A549 (cell line): ENCODE measurements at regions not wholly inside any gene's neighbourhood (a gene's known extent, or its start where the extent isn't known, plus 50 kb on each side); places are given as distances from the start of the nearest gene placed in this dataset.

Experiments
- ATAC-seq, 2 experiments: fragments of 200-7000 bp in 1 of 2; fragments of >200 bp in 1 of 2; cut with Nextera tagmentation in 1 of 2; cut with Tn5 transposase in 1 of 2; 3 replicates each; pipeline versions ENCODE4 v1.8.0 to v1.9.1; 2018 to 2020; ENCODE audit warnings: mild to moderate bottlenecking in 1 of 2, moderate library complexity in 1 of 2
- CTCF ChIA-PET: fragments of 300-600 bp; sonication (Branson Sonifier 250); formaldehyde crosslinking; extraction: SDS; loops from one replicate; lab custom pipeline; 2021; ENCODE audit warnings: antibody characterized with exemption, inconsistent platforms; lab: Yijun Ruan, JAX
- POLR2A ChIA-PET: fragments of 350-600 bp; formaldehyde crosslinking; extraction: SDS; loops from one replicate; lab custom pipeline; 2021; ENCODE audit warnings: antibody characterized with exemption, inconsistent platforms; lab: Yijun Ruan, JAX
- DNase-seq, 2 experiments: peaks; one replicate each; pipeline versions ENCODE4 v3.0.0 to v3.0.0-alpha.2; 2011 to 2016; ENCODE audit warnings: low read depth in 1 of 2, low spot score in 1 of 2
- FAIRE-seq: peaks from 2 replicates; lab custom pipeline; 2011; peaks lifted over from hg19 to GRCh38; lab: Jason Lieb, UNC
- H3K27ac ChIP-seq, 2 experiments: fragments of >200 bp; sonication (Bioruptor Twin); formaldehyde crosslinking; 3 replicates each; pipeline ENCODE4 v1.5.1; 2016 to 2017
- H3K4me1 ChIP-seq: fragments of >200 bp; sonication (Bioruptor Twin); formaldehyde crosslinking; 3 replicates; pipeline ENCODE4 v1.6.1; 2016
- H3K4me2 ChIP-seq: fragments of >200 bp; sonication (Bioruptor Twin); formaldehyde crosslinking; 3 replicates; pipeline ENCODE4 v1.6.1; 2016
- H3K4me3 ChIP-seq: fragments of >200 bp; sonication (Bioruptor Twin); formaldehyde crosslinking; 3 replicates; pipeline ENCODE4 v1.5.1; 2016
- H3K9me3 ChIP-seq: fragments of >200 bp; sonication (Bioruptor Twin); formaldehyde crosslinking; 3 replicates; pipeline ENCODE4 v1.6.1; 2016
- ATOH8 ChIP-seq: fragments of 250-450 bp; sonication (Bioruptor Pico); IDR thresholded peaks from 2 replicates; pipeline ENCODE4 v1.5.0; 2020; ENCODE audit warnings: low read depth, mild to moderate bottlenecking, moderate library complexity
- CHD2 ChIP-seq: fragments of 150-350 bp; IDR thresholded peaks from 2 replicates; pipeline ENCODE4 v1.6.1; 2014; ENCODE audit warnings: low read length; ENCODE audit not compliant: partially characterized antibody
- CHD4 ChIP-seq: fragments of 200-600 bp; sonication (generic); IDR thresholded peaks from 2 replicates; pipeline ENCODE4 v1.6.1; 2016; ENCODE audit warnings: antibody characterized with exemption, mild to moderate bottlenecking, borderline replicate concordance
- EP300 ChIP-seq, 2 experiments: fragments of >200 bp; sonication (Bioruptor Twin); formaldehyde crosslinking; IDR thresholded peaks; 2 replicates in 1 of 2; 3 replicates in 1 of 2; pipeline ENCODE4 v1.6.1; 2016 to 2017
- FOSB ChIP-seq: fragments of 250-450 bp; sonication (Bioruptor Pico); IDR thresholded peaks from 2 replicates; pipeline ENCODE4 v1.5.0; 2020; ENCODE audit warnings: mild to moderate bottlenecking, moderate library complexity
- FOSL2 ChIP-seq, 2 experiments: fragments of 450-650 bp in 1 of 2; fragments of >200 bp in 1 of 2; sonication (Bioruptor Twin) in 1 of 2; formaldehyde crosslinking; IDR thresholded peaks; 2 replicates each; pipeline versions ENCODE4 v1.5.0 to v1.6.1; 2016 to 2020; ENCODE audit warnings: mild to moderate bottlenecking in 1 of 2, moderate library complexity in 1 of 2
- HDAC2 ChIP-seq: fragments of 200-600 bp; sonication (generic); IDR thresholded peaks from 2 replicates; pipeline ENCODE4 v1.6.1; 2016
- HES2 ChIP-seq: fragments of >200 bp; sonication (Bioruptor Twin); formaldehyde crosslinking; IDR thresholded peaks from 2 replicates; pipeline ENCODE4 v1.6.1; 2016
- HOXA7 ChIP-seq: fragments of 250-450 bp; sonication (Bioruptor Pico); IDR thresholded peaks from 2 replicates; pipeline ENCODE4 v1.5.0; 2020; ENCODE audit warnings: mild to moderate bottlenecking, moderate library complexity
- HOXB5 ChIP-seq: fragments of 250-450 bp; sonication (Bioruptor Pico); IDR thresholded peaks from 2 replicates; pipeline ENCODE4 v1.5.0; 2020; ENCODE audit warnings: mild to moderate bottlenecking, moderate library complexity
- JUN ChIP-seq, 2 experiments: fragments of >200 bp; sonication (Bioruptor Twin); formaldehyde crosslinking; IDR thresholded peaks; 2 replicates in 1 of 2; 3 replicates in 1 of 2; pipeline ENCODE4 v1.6.1; 2016 to 2017
- KDM1A ChIP-seq: fragments of 200-600 bp; sonication (generic); IDR thresholded peaks from 2 replicates; pipeline ENCODE4 v1.6.1; 2016; ENCODE audit warnings: low read depth, mild to moderate bottlenecking
- MAX ChIP-seq: IDR thresholded peaks from 2 replicates; pipeline ENCODE4 v1.6.1; 2012
- NFE2L2 ChIP-seq: fragments of 150-350 bp; conservative IDR thresholded peaks from 2 replicates; pipeline ENCODE4 v1.6.1; 2014; ENCODE audit warnings: low read length
- NR3C1 ChIP-seq: fragments of >200 bp; sonication (Bioruptor Twin); formaldehyde crosslinking; IDR thresholded peaks from 3 replicates; pipeline ENCODE4 v1.6.1; 2017
- PHF8 ChIP-seq: fragments of 200-600 bp; sonication (generic); IDR thresholded peaks from 2 replicates; pipeline ENCODE4 v1.6.1; 2016; ENCODE audit warnings: low read depth, mild to moderate bottlenecking, antibody characterized with exemption, moderate library complexity, borderline replicate concordance
- POLR2A ChIP-seq: IDR thresholded peaks from 2 replicates; pipeline ENCODE4 v1.6.1; 2012; ENCODE audit warnings: mild to moderate bottlenecking, low read length
- RAD21 ChIP-seq, 2 experiments: fragments of >200 bp in 1 of 2; sonication (Bioruptor Twin) in 1 of 2; formaldehyde crosslinking in 1 of 2; IDR thresholded peaks in 1 of 2; conservative IDR thresholded peaks in 1 of 2; 2 replicates in 1 of 2; 3 replicates in 1 of 2; pipeline ENCODE4 v1.6.1; 2012 to 2018; ENCODE audit warnings: inconsistent platforms in 1 of 2
- RCOR1 ChIP-seq: fragments of 150-350 bp; IDR thresholded peaks from 2 replicates; pipeline ENCODE4 v1.6.1; 2014; ENCODE audit warnings: antibody characterized with exemption, low read length, low read depth
- RFX5 ChIP-seq: fragments of 450-650 bp; IDR thresholded peaks from 2 replicates; pipeline ENCODE4 v1.7.1; 2014; ENCODE audit warnings: antibody characterized with exemption, mild to moderate bottlenecking, moderate library complexity
- SMC3 ChIP-seq: fragments of >200 bp; sonication (Bioruptor Twin); formaldehyde crosslinking; IDR thresholded peaks from 3 replicates; pipeline ENCODE4 v1.6.1; 2018; ENCODE audit warnings: inconsistent platforms
- SREBF2 ChIP-seq: fragments of 450-650 bp; IDR thresholded peaks from 2 replicates; pipeline ENCODE4 v1.6.1; 2014; ENCODE audit warnings: mild to moderate bottlenecking, moderate library complexity
- TFCP2L1 ChIP-seq: fragments of 250-450 bp; sonication (Bioruptor Pico); IDR thresholded peaks from 2 replicates; pipeline ENCODE4 v1.5.0; 2021; ENCODE audit warnings: mild to moderate bottlenecking
- ZFP36 ChIP-seq: fragments of 450-650 bp; IDR thresholded peaks from 2 replicates; pipeline ENCODE4 v1.6.1; 2014; ENCODE audit warnings: borderline replicate concordance; ENCODE audit not compliant: partially characterized antibody
- ZNF302 ChIP-seq: fragments of 250-450 bp; sonication (Bioruptor Pico); IDR thresholded peaks from 2 replicates; pipeline ENCODE4 v1.9.0; 2021; ENCODE audit warnings: inconsistent platforms, mild to moderate bottlenecking, moderate library complexity
- WGBS: methylation state at CpG from one replicate; pipeline ENCODE4 v1.1.6; 2017; ENCODE audit errors: missing lambda C conversion rate; 5-methylcytosine and 5-hydroxymethylcytosine counted together
- TF ChIP-seq, protein P1 (sequence below): IDR thresholded peaks from 2 replicates; pipeline ENCODE4 v1.6.1; 2012
- TF ChIP-seq, protein P2 (sequence below): IDR thresholded peaks from 2 replicates; pipeline ENCODE4 v1.6.1; 2012; ENCODE audit warnings: low read depth, borderline replicate concordance
- TF ChIP-seq, protein P3 (sequence below): fragments of >200 bp; sonication (Bioruptor Twin); formaldehyde crosslinking; IDR thresholded peaks from 3 replicates; pipeline ENCODE4 v1.5.1; 2016

DNA sequence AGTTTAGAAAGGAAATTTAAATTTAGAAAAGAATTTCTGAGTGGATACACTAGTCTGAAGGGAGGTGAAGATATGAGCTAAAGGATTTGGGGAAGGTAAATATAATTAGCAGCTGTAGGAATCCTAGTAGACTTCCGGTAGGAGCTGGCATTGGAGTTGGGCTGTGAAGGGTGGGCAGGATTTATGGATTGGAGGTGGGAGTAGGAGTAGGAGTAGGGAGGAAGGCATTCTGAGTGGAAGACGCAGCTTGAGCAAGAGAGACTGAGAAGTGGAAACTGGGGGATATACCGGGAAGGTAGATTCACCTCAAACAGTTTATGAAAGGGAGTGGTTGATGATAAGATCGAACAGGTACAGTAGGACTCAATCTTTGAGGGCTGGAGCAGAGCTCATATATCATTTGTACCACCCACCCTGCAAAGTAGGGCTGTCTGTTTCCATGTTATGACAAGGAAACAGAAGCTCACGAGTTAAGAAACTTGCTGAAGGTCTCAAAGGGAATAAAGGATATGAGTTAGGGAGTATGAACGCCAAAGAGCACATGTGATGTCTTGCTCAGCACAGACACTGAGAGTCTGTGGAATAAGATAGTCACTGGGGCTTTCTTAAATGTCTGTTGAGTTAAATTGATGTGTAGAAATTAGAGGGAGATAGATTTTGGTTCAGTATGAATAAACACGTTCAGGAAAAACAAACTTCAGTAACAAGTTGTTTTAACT, 81.6 kb downstream of the RPS24 start (continued):
- TF ChIP-seq HDAC2: no peak
- TF ChIP-seq HOXB5: no peak
- no peak for TF ChIP-seq RFX5

DNA sequence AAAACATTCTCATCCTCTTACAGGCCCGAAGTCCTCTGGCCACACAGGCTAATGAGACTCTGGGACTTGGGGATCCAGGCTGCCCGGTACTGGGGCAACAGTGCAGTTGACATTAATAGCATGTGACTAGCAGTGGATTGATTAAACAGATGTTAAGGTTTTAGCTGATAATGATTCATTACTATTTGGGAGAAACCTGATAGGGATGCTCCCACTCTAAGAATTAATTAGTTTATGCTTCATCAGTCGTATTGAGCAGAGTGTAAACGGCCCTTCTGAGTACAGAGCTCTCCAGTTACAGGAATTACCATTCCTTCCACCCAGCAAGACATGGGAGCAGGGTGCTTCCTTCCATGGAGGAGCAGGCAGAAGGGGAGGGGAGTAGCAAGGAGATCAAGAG, 82.7 kb downstream of the RPS24 start:
- CTCF ChIA-PET: no interaction called here
- TF ChIP-seq FOSB (CRISPR knock-in tag) (no peak), RCOR1 (no peak), MAX (no peak), POLR2A (no peak), SMC3 (no peak), FOSL2 (IDR thresholded peaks at IDR 0.05) (no peak), FOSL2 (CRISPR knock-in tag; IDR thresholded peaks at IDR 0.05) (no peak), KDM1A (no peak), ZNF302 (no peak), SREBF2 (no peak), TFCP2L1 (CRISPR knock-in tag) (no peak), CHD4 (no peak), ATOH8 (CRISPR knock-in tag) (no peak), NFE2L2 (no peak), EP300 (IDR thresholded peaks at IDR 0.05) (no peak), RFX5 (no peak), NR3C1 (no peak)
- TF ChIP-seq, protein P1, sequence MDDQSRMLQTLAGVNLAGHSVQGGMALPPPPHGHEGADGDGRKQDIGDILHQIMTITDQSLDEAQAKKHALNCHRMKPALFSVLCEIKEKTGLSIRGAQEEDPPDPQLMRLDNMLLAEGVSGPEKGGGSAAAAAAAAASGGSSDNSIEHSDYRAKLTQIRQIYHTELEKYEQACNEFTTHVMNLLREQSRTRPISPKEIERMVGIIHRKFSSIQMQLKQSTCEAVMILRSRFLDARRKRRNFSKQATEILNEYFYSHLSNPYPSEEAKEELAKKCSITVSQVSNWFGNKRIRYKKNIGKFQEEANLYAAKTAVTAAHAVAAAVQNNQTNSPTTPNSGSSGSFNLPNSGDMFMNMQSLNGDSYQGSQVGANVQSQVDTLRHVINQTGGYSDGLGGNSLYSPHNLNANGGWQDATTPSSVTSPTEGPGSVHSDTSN: no peak
- TF ChIP-seq, protein P2, sequence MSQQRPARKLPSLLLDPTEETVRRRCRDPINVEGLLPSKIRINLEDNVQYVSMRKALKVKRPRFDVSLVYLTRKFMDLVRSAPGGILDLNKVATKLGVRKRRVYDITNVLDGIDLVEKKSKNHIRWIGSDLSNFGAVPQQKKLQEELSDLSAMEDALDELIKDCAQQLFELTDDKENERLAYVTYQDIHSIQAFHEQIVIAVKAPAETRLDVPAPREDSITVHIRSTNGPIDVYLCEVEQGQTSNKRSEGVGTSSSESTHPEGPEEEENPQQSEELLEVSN: no peak
- TF ChIP-seq, protein P3, sequence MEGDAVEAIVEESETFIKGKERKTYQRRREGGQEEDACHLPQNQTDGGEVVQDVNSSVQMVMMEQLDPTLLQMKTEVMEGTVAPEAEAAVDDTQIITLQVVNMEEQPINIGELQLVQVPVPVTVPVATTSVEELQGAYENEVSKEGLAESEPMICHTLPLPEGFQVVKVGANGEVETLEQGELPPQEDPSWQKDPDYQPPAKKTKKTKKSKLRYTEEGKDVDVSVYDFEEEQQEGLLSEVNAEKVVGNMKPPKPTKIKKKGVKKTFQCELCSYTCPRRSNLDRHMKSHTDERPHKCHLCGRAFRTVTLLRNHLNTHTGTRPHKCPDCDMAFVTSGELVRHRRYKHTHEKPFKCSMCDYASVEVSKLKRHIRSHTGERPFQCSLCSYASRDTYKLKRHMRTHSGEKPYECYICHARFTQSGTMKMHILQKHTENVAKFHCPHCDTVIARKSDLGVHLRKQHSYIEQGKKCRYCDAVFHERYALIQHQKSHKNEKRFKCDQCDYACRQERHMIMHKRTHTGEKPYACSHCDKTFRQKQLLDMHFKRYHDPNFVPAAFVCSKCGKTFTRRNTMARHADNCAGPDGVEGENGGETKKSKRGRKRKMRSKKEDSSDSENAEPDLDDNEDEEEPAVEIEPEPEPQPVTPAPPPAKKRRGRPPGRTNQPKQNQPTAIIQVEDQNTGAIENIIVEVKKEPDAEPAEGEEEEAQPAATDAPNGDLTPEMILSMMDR: no peak
- TF ChIP-seq, all 56 proteins: peak for 0

GRCh38 chr10:78118591-78118990, 84.9 kb downstream of the RPS24 start:
- ChIA-PET POLR2A (no interaction called here), CTCF (no interaction called here)
- no peak overlapping the region for H3K4me3 ChIP-seq
- no peak for DNase-seq
- H3K27ac ChIP-seq: no peak overlapping the region
- peaks cover 25% of the 10 kb centered on the region for H3K9me3 ChIP-seq
- no peaks in the 10 kb centered on the region for H3K4me1 ChIP-seq
- no peak for ATAC-seq
- no peak overlapping the region for H3K4me2 ChIP-seq
- FAIRE-seq: no peak
- TF ChIP-seq, protein P1: no peak
- no peak for TF ChIP-seq RCOR1
- no peak for TF ChIP-seq ZFP36
- no peak for TF ChIP-seq POLR2A
- no peak for TF ChIP-seq JUN (IDR thresholded peaks at IDR 0.05)
- no peak for TF ChIP-seq PHF8
- no peak for TF ChIP-seq HES2
- no peak for TF ChIP-seq SMC3
- TF ChIP-seq, protein P3: no peak
- no peak for TF ChIP-seq HOXA7 (CRISPR knock-in tag)
- TF ChIP-seq SREBF2: no peak
- TF ChIP-seq CHD2: no peak
- TF ChIP-seq ZNF302: no peak
- no peak for TF ChIP-seq RAD21 (conservative IDR thresholded peaks at IDR 0.05 in 1 of 2, IDR thresholded peaks at IDR 0.05 in 1 of 2)

More for the DNA sequence above, 82.7 kb downstream of the RPS24 start:
- WGBS: 23% methylated on average over 4 of the region's 4 CpGs
- H3K27ac ChIP-seq: no peak overlapping the region
- H3K4me3 ChIP-seq: no peak overlapping the region
- no peak overlapping the region for H3K4me2 ChIP-seq
- POLR2A ChIA-PET: no interaction called here
- no peaks in the 10 kb centered on the region for H3K4me1 ChIP-seq
- H3K9me3 ChIP-seq: peaks cover 3% of the 10 kb centered on the region; the same call in 2 of the 3 replicates
- no peak for FAIRE-seq
- no peak for DNase-seq
- no peak for ATAC-seq
